PC-3 (cell line): ENCODE measurements at regions not wholly inside any gene's neighbourhood (a gene's known extent, or its start where the extent isn't known, plus 50 kb on each side); places are given as distances from the start of the nearest gene placed in this dataset.

Experiments used
- ATAC-seq: fragments of 200-7000 bp; cut with Tn5 transposase; 2 replicates; pipeline ENCODE4 v1.9.1; 2020; ENCODE audit warnings: mild to moderate bottlenecking, moderate library complexity
- BruUV-seq: library from RNA; stranded (reverse); fragments of 400-500 nt; replicated peaks from 2 replicates; lab custom pipeline; 2021; lab: Mats Ljungman, UMichigan
- CTCF ChIA-PET: fragments of 300-600 bp; sonication (Branson Sonifier 250); formaldehyde crosslinking; loops from one replicate; lab custom pipeline; 2022; ENCODE audit warnings: antibody characterized with exemption; lab: Charles Lee
- POLR2A ChIA-PET: fragments of 300-600 bp; sonication (Branson Sonifier 250); formaldehyde crosslinking; loops from one replicate; lab custom pipeline; 2022; ENCODE audit warnings: antibody characterized with exemption; ENCODE audit not compliant: unreplicated experiment; lab: Charles Lee
- DNase-seq: peaks from one replicate; pipeline ENCODE4 v3.0.0-alpha.2; 2015
- H2AFZ ChIP-seq: fragments of 300-600 bp; sonication (generic); 2 replicates; pipeline ENCODE4 v1.6.0; 2016; ENCODE audit warnings: antibody characterized with exemption, low read length
- H3F3A ChIP-seq: fragments of 300-600 bp; sonication (generic); one replicate; pipeline ENCODE4 v1.6.0; 2017; ENCODE audit warnings: antibody characterized with exemption, low read length, control low read depth, mild to moderate bottlenecking; ENCODE audit not compliant: unreplicated experiment
- H3K27ac ChIP-seq: fragments of 300-600 bp; sonication (generic); 2 replicates; pipeline ENCODE4 v1.5.1; 2016; ENCODE audit warnings: mild to moderate bottlenecking, low read length
- H3K27me3 ChIP-seq: fragments of 300-600 bp; sonication (generic); 2 replicates; pipeline ENCODE4 v1.6.1; 2016; ENCODE audit warnings: low read length, mixed read lengths
- H3K36me3 ChIP-seq: fragments of 300-600 bp; sonication (generic); 2 replicates; pipeline ENCODE4 v1.6.1; 2016; ENCODE audit warnings: low read depth, mixed run types, low read length, mixed read lengths
- H3K4me1 ChIP-seq: fragments of 300-600 bp; sonication (generic); 2 replicates; pipeline ENCODE4 v1.5.1; 2016; ENCODE audit warnings: low read length; ENCODE audit not compliant: insufficient read depth
- H3K4me2 ChIP-seq: fragments of 300-600 bp; sonication (generic); 2 replicates; pipeline ENCODE4 v1.6.0; 2016; ENCODE audit warnings: low read length
- H3K4me3 ChIP-seq: fragments of 300-600 bp; sonication (generic); 2 replicates; pipeline ENCODE4 v1.5.1; 2016; ENCODE audit warnings: mild to moderate bottlenecking, low read length, mixed read lengths
- H3K79me2 ChIP-seq: fragments of 300-600 bp; sonication (generic); 2 replicates; pipeline ENCODE4 v1.6.1; 2017; ENCODE audit warnings: low read length, mixed read lengths
- H3K9ac ChIP-seq: fragments of 300-600 bp; sonication (generic); 2 replicates; pipeline ENCODE4 v1.6.0; 2016; ENCODE audit warnings: mild to moderate bottlenecking, low read length
- H3K9me2 ChIP-seq: fragments of 300-600 bp; sonication (generic); replicated peaks from 2 replicates; pipeline ENCODE4 v1.6.1; 2016; ENCODE audit warnings: mixed run types, low read length, mixed read lengths
- H3K9me3 ChIP-seq: fragments of 300-600 bp; sonication (generic); 2 replicates; pipeline ENCODE4 v1.6.1; 2016; ENCODE audit warnings: low read length, mixed read lengths
- H4K20me1 ChIP-seq: fragments of 300-600 bp; sonication (generic); 2 replicates; pipeline ENCODE4 v1.6.1; 2016; ENCODE audit warnings: low read length, mixed read lengths
- CTCF ChIP-seq: fragments of 300-600 bp; sonication (generic); conservative IDR thresholded peaks from 2 replicates; pipeline ENCODE4 v1.5.1; 2017; ENCODE audit warnings: antibody characterized with exemption, low read depth, mild to moderate bottlenecking, low read length
- EZH2 ChIP-seq: fragments of 300-600 bp; sonication (generic); IDR thresholded peaks from one replicate; pipeline ENCODE4 v1.6.1; 2017; ENCODE audit warnings: antibody characterized with exemption, mild to moderate bottlenecking, low read length; ENCODE audit not compliant: unreplicated experiment
- EZH2phosphoT487 ChIP-seq: fragments of 300-600 bp; sonication (generic); IDR thresholded peaks from 2 replicates; pipeline ENCODE4 v1.6.1; 2018; ENCODE audit warnings: mild to moderate bottlenecking, antibody characterized with exemption, low read length, borderline replicate concordance
- intact Hi-C: fragments of 100-400 bp; cut with micrococcal nuclease; formaldehyde crosslinking; loops from 2 replicates; pipeline ENCODE4 v1.9.0; 2023

GRCh38 chr19:29364999-29365398, 152.0 kb upstream of the UQCRFS1 start:
- H3K79me2 ChIP-seq, result no peaks in the 10 kb centered on the region
- no peak overlapping the region for H3K27ac ChIP-seq
- DNase-seq, result no peak
- H3K27me3 ChIP-seq, result peaks cover 16% of the 10 kb centered on the region
- H3K36me3 ChIP-seq, result no peaks in the 10 kb centered on the region
- ChIA-PET POLR2A (no interaction called here), CTCF (no interaction called here)
- no peak for ATAC-seq
- BruUV-seq, result no TSS peak
- no peak overlapping the region for H3K4me2 ChIP-seq
- no peak overlapping the region for H3K4me3 ChIP-seq
- intact Hi-C loops, result no loop called here
- no peak overlapping the region for H3K9ac ChIP-seq
- no peak for TF ChIP-seq EZH2phosphoT487
- TF ChIP-seq EZH2, result no peak
- TF ChIP-seq CTCF, result no peak
- no peak overlapping the region for H2AFZ ChIP-seq
- no peaks in the 10 kb centered on the region for H3K4me1 ChIP-seq
- H4K20me1 ChIP-seq, result no peaks in the 10 kb centered on the region
- no peaks in the 10 kb centered on the region for H3K9me2 ChIP-seq
- H3F3A ChIP-seq, result no peaks in the 10 kb centered on the region
- no peaks in the 10 kb centered on the region for H3K9me3 ChIP-seq

- no peaks in the 10 kb centered on the region for H3K79me2 ChIP-seq
- DNase-seq, result no peak
- intact Hi-C loops, result no loop called here
- H2AFZ ChIP-seq, result no peak overlapping the region
- H3K36me3 ChIP-seq, result no peaks in the 10 kb centered on the region
- peaks cover 16% of the 10 kb centered on the region for H3K27me3 ChIP-seq
- H3K9ac ChIP-seq, result no peak overlapping the region
- no peak overlapping the region for H3K4me2 ChIP-seq
- H3K4me3 ChIP-seq, result no peak overlapping the region
- BruUV-seq, result no TSS peak
- H4K20me1 ChIP-seq, result no peaks in the 10 kb centered on the region
- no peaks in the 10 kb centered on the region for H3F3A ChIP-seq
- ChIA-PET POLR2A (no interaction called here), CTCF (no interaction called here)
- no peaks in the 10 kb centered on the region for H3K4me1 ChIP-seq
- H3K27ac ChIP-seq, result no peak overlapping the region
- no peaks in the 10 kb centered on the region for H3K9me3 ChIP-seq
- no peak for ATAC-seq
- H3K9me2 ChIP-seq, result no peaks in the 10 kb centered on the region
- no peak for TF ChIP-seq CTCF
- TF ChIP-seq EZH2, result no peak
- no peak for TF ChIP-seq EZH2phosphoT487
Measured at GRCh38 chr19:29365836-29366417, 153.0 kb upstream of the UQCRFS1 start.

GRCh38 chr19:29366757-29367156, 153.8 kb upstream of the UQCRFS1 start:
- intact Hi-C loops, result no loop called here
- H3F3A ChIP-seq, result no peaks in the 10 kb centered on the region
- no peak overlapping the region for H3K4me2 ChIP-seq
- no peak overlapping the region for H3K4me3 ChIP-seq
- TF ChIP-seq EZH2phosphoT487, result no peak
- TF ChIP-seq CTCF, result no peak
- TF ChIP-seq EZH2, result no peak
- peaks cover 16% of the 10 kb centered on the region for H3K27me3 ChIP-seq
- BruUV-seq, result no TSS peak
- no peaks in the 10 kb centered on the region for H4K20me1 ChIP-seq
- H3K9ac ChIP-seq, result no peak overlapping the region
- no peak for DNase-seq
- H3K79me2 ChIP-seq, result no peaks in the 10 kb centered on the region
- CTCF ChIA-PET, result no interaction called here
- no peaks in the 10 kb centered on the region for H3K4me1 ChIP-seq
- H3K9me2 ChIP-seq, result no peaks in the 10 kb centered on the region
- POLR2A ChIA-PET, result no interaction called here
- no peaks in the 10 kb centered on the region for H3K36me3 ChIP-seq
- no peak overlapping the region for H3K27ac ChIP-seq
- no peak overlapping the region for H2AFZ ChIP-seq
- ATAC-seq, result no peak
- H3K9me3 ChIP-seq, result no peaks in the 10 kb centered on the region
